ENCODE measurements at regions not wholly inside any gene's neighbourhood (a gene's known extent, or its start where the extent isn't known, plus 50 kb on each side); places are given as distances from the start of the nearest gene placed in this dataset.

- 39 to 45% methylated on average over 2 of the region's 2 CpGs for WGBS, 2 donors
- no peaks in the 10 kb centered on the region for H3K4me1 ChIP-seq
These were observed 2595.3 kb downstream of the ARAP2 start for GRCh38 chr4:33649015-33649414.

GRCh38 chr4:33649471-33649870 is 2594.8 kb downstream of the ARAP2 start:
- 3 to 5% methylated on average over 1 of the region's 1 CpG for WGBS, 2 donors
- Histone ChIP-seq H3K27me3 (no peaks in the 10 kb centered on the region), H3K9me3 (no peaks in the 10 kb centered on the region), H3K4me3 (no peak overlapping the region), H3K4me1 (no peaks in the 10 kb centered on the region), H3K27ac (no peak overlapping the region), H3K36me3 (no peaks in the 10 kb centered on the region)
- TF ChIP-seq CTCF (IDR thresholded peaks at IDR 0.05) (no peak), EP300 (IDR thresholded peaks at IDR 0.05) (no peak), POLR2A (IDR thresholded peaks at IDR 0.05) (no peak)
- no peak for DNase-seq (ENCODE audit: low spot score in 2 of 2)

More at GRCh38 chr4:33649015-33649414, 2595.3 kb downstream of the ARAP2 start:
- DNase-seq (ENCODE audit: low spot score in 2 of 2) = no peak
- Histone ChIP-seq H3K4me3 (no peak overlapping the region), H3K36me3 (no peaks in the 10 kb centered on the region), H3K9me3 (no peaks in the 10 kb centered on the region), H3K27ac (no peak overlapping the region), H3K27me3 (no peaks in the 10 kb centered on the region)
- TF ChIP-seq EP300 (IDR thresholded peaks at IDR 0.05) (no peak), POLR2A (IDR thresholded peaks at IDR 0.05) (no peak), CTCF (IDR thresholded peaks at IDR 0.05) (peak in 3 of 5 experiments; percentile 9 to 22 (median 11))

DNA sequence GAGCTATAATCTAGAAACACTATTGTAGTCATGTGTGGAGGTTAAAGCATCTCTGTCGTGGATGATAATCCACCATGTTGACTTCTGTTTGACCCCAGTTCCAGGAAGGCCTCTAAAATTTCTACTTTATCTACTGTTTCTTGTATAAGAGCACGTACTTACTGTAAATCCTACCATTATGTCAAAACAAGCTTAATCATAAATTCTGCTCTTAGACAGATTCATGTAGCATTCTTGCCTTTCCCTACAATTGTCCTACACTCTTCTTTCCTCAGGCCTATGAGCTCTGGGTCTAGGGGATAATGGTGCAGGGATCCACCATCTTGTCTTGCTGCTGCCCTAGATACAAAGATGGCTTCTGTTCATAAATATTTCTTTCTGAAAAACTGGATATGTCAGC is 2594.3 kb downstream of the ARAP2 start:
- DNase-seq (ENCODE audit: low spot score in 2 of 2) = no peak
- Histone ChIP-seq H3K27me3 (no peaks in the 10 kb centered on the region), H3K4me3 (no peak overlapping the region), H3K4me1 (no peaks in the 10 kb centered on the region), H3K27ac (no peak overlapping the region), H3K9me3 (no peaks in the 10 kb centered on the region), H3K36me3 (no peaks in the 10 kb centered on the region)
- TF ChIP-seq CTCF (IDR thresholded peaks at IDR 0.05) = no peak
- TF ChIP-seq EP300 (IDR thresholded peaks at IDR 0.05) = no peak
- TF ChIP-seq POLR2A (IDR thresholded peaks at IDR 0.05) = no peak
- WGBS, 2 donors = 64 to 69% methylated on average over 2 of the region's 2 CpGs

DNA sequence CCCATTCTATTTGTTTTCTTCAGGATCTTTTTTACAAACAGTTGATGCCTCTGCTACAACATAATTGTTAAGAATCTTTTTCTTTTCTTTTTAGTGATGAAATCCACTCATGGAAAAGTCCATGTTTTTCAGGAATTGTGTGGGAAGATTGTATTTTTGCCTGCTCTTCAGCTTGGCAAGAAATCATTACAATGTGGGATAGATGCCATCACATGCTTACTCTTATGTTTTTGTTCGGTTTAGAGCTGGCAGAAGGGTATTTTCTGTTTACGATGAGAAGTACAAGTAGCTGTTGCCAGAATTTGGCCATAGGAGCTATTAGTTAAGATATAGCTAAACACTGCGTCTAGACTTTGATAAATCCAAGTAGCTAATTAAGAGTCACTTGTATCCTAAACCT is 2585.3 kb downstream of the ARAP2 start:
- H3K36me3 ChIP-seq = no peaks in the 10 kb centered on the region
- 57 to 65% methylated on average over 3 of the region's 3 CpGs for WGBS, 2 donors
- no peaks in the 10 kb centered on the region for H3K4me1 ChIP-seq
- DNase-seq (ENCODE audit: low spot score in 2 of 2) = no peak
- no peak overlapping the region for H3K4me3 ChIP-seq
- H3K27ac ChIP-seq = no peak overlapping the region
- H3K9me3 ChIP-seq = peaks cover 0 to 21% (median 0%) of the 10 kb centered on the region in 4 donors
- no peak for TF ChIP-seq EP300 (IDR thresholded peaks at IDR 0.05)
- TF ChIP-seq POLR2A (IDR thresholded peaks at IDR 0.05) = no peak
- TF ChIP-seq CTCF (IDR thresholded peaks at IDR 0.05) = no peak
- H3K27me3 ChIP-seq = no peaks in the 10 kb centered on the region

- H3K4me1 ChIP-seq = no peaks in the 10 kb centered on the region
- no peak for DNase-seq (ENCODE audit: low spot score in 2 of 2)
- TF ChIP-seq EP300 (IDR thresholded peaks at IDR 0.05) (no peak), POLR2A (IDR thresholded peaks at IDR 0.05) (no peak), CTCF (IDR thresholded peaks at IDR 0.05) (no peak)
- H3K4me3 ChIP-seq = no peak overlapping the region
- no peaks in the 10 kb centered on the region for H3K36me3 ChIP-seq
- no peak overlapping the region for H3K27ac ChIP-seq
- H3K9me3 ChIP-seq = peaks cover 0 to 34% (median 8%) of the 10 kb centered on the region in 4 donors
- H3K27me3 ChIP-seq = no peaks in the 10 kb centered on the region
These were observed 2582.7 kb downstream of the ARAP2 start for GRCh38 chr4:33661636-33662035.
